Fibroblast of lung (primary cell): ENCODE measurements at regions not wholly inside any gene's neighbourhood (a gene's known extent, or its start where the extent isn't known, plus 50 kb on each side); places are given as distances from the start of the nearest gene placed in this dataset.

Experiments
- DNase-seq, 2 donors: peaks; one replicate each; pipeline versions ENCODE4 v3.0.0 to v3.0.0-alpha.2; 2010; ENCODE audit warnings: low read depth in 2 of 2
- H2AFZ ChIP-seq: 2 replicates; pipeline ENCODE4 v1.5.1; 2012; ENCODE audit warnings: low read length, control low read depth, inconsistent platforms
- H3K27ac ChIP-seq: 2 replicates; pipeline ENCODE4 v1.5.1; 2011; ENCODE audit warnings: low read length, control low read depth; ENCODE audit not compliant: insufficient read depth
- H3K27me3 ChIP-seq: 2 replicates; pipeline ENCODE4 v1.5.1; 2011; ENCODE audit warnings: mild to moderate bottlenecking, low read length; ENCODE audit not compliant: control insufficient read depth, insufficient read depth
- H3K36me3 ChIP-seq: 2 replicates; pipeline ENCODE4 v1.5.1; 2011; ENCODE audit warnings: low read length; ENCODE audit not compliant: control insufficient read depth, insufficient read depth
- H3K4me1 ChIP-seq: 2 replicates; pipeline ENCODE4 v1.5.1; 2011; ENCODE audit warnings: low read length; ENCODE audit not compliant: control insufficient read depth, insufficient read depth; ENCODE audit errors: extremely low read depth
- H3K4me2 ChIP-seq: 2 replicates; pipeline ENCODE4 v1.5.1; 2011; ENCODE audit warnings: low read length, control low read depth; ENCODE audit not compliant: insufficient read depth; ENCODE audit errors: extremely low read depth
- H3K4me3 ChIP-seq, 4 experiments: fragments of 200-600 bp in 1 of 4; sonication (generic) in 1 of 4; replicated peaks in 1 of 4; 2 replicates each; pipeline ENCODE4 v1.5.1; 2011 to 2016; ENCODE audit warnings: low read length in 4 of 4, low read depth in 3 of 4, mild to moderate bottlenecking in 3 of 4, control low read depth in 2 of 4, inconsistent platforms in 1 of 4, mixed read lengths in 1 of 4; ENCODE audit not compliant: insufficient read depth in 1 of 4; ENCODE audit errors: control extremely low read depth in 1 of 4
- H3K79me2 ChIP-seq: 2 replicates; pipeline ENCODE4 v1.5.1; 2012; ENCODE audit warnings: mild to moderate bottlenecking, low read length, inconsistent platforms; ENCODE audit not compliant: control insufficient read depth, insufficient read depth
- H3K9ac ChIP-seq: 2 replicates; pipeline ENCODE4 v1.5.1; 2011; ENCODE audit warnings: mild to moderate bottlenecking, low read length, control low read depth; ENCODE audit not compliant: insufficient read depth
- H3K9me3 ChIP-seq: 2 replicates; pipeline ENCODE4 v1.5.1; 2012; ENCODE audit warnings: low read depth, low read length; ENCODE audit not compliant: control insufficient read depth, insufficient read depth
- H4K20me1 ChIP-seq: 2 replicates; pipeline ENCODE4 v1.5.1; 2011; ENCODE audit warnings: low read length; ENCODE audit not compliant: control insufficient read depth, insufficient read depth; ENCODE audit errors: extremely low read depth
- CTCF ChIP-seq, 2 donors: IDR thresholded peaks in 1 of 2; conservative IDR thresholded peaks in 1 of 2; 1 replicate in 1 of 2; 2 replicates in 1 of 2; pipeline ENCODE4 v1.5.1; 2011 to 2012; ENCODE audit warnings: low read length in 2 of 2, control low read depth in 1 of 2, inconsistent platforms in 1 of 2, low read depth in 1 of 2, mild to moderate bottlenecking in 1 of 2
- EZH2 ChIP-seq: IDR thresholded peaks from 2 replicates; pipeline ENCODE4 v1.5.1; 2012; ENCODE audit warnings: low read length, control low read depth, mild to moderate bottlenecking; ENCODE audit errors: missing control alignments

GRCh38 chr19:28322945-28323344 lies 890.0 kb downstream of the UQCRFS1 start:
- Histone ChIP-seq H3K27ac (no peak overlapping the region), H4K20me1 (no peaks in the 10 kb centered on the region), H3K4me1 (no peaks in the 10 kb centered on the region), H3K9ac (no peak overlapping the region), H3K4me3 (no peak overlapping the region), H3K9me3 (no peaks in the 10 kb centered on the region), H3K27me3 (no peaks in the 10 kb centered on the region), H2AFZ (no peak overlapping the region), H3K36me3 (no peaks in the 10 kb centered on the region), H3K79me2 (no peaks in the 10 kb centered on the region), H3K4me2 (no peak overlapping the region)
- no peak for DNase-seq
- TF ChIP-seq CTCF (conservative IDR thresholded peaks at IDR 0.05 in 1 of 2, IDR thresholded peaks at IDR 0.05 in 1 of 2; ENCODE audit: low read depth in 1 of 2, low read length in 2 of 2), result no peak
- TF ChIP-seq EZH2, result no peak

DNA sequence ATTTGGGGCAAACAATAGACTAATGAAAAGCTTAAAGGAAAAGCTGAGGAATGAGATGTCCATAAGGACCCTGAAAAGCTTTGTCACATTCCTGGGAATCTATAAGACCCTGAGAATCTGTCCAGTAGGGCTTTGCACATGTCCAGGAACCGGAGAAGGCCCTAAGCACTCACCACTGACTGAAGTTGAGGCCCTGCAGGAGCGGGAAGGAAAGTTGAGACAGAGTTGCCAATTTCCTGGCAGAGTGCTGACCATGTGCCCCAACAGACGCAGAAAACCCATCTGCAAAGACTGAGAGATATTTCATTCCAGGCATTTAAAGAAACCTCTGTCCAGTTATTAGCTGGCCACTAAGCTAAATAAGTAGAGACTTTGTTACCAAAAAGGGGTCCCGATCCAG lies 890.5 kb downstream of the UQCRFS1 start:
- Histone ChIP-seq H3K4me3 (no peak overlapping the region), H3K4me2 (no peak overlapping the region), H3K36me3 (no peaks in the 10 kb centered on the region), H3K4me1 (no peaks in the 10 kb centered on the region), H3K9me3 (no peaks in the 10 kb centered on the region), H3K27me3 (no peaks in the 10 kb centered on the region), H3K27ac (no peak overlapping the region), H3K9ac (no peak overlapping the region), H2AFZ (no peak overlapping the region), H3K79me2 (no peaks in the 10 kb centered on the region), H4K20me1 (no peaks in the 10 kb centered on the region)
- no peak for TF ChIP-seq CTCF (conservative IDR thresholded peaks at IDR 0.05 in 1 of 2, IDR thresholded peaks at IDR 0.05 in 1 of 2; ENCODE audit: low read depth in 1 of 2, low read length in 2 of 2)
- no peak for TF ChIP-seq EZH2
- no peak for DNase-seq

DNA sequence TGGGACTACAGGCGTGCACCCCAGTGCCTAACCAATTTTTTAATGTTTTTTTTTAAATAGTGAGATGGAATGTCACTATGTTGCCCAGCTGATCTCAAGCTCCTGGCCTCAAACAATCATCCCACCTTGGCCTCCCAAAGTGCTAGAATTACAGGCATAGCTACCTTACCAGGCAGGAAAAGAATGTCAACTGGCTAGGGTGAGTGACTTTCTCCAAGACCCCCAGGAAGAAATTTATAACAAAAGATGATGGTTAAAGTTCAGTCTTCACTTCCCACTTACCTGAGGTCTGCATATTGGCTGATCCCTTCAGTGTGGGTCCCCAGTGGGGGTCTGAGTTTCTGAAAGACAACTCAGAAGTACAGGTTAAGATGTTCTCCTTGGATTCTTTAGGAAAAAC lies 893.0 kb downstream of the UQCRFS1 start:
- no peaks in the 10 kb centered on the region for H3K27me3 ChIP-seq
- no peaks in the 10 kb centered on the region for H4K20me1 ChIP-seq
- H3K4me1 ChIP-seq, result no peaks in the 10 kb centered on the region
- no peak for DNase-seq
- H3K9ac ChIP-seq, result no peak overlapping the region
- H3K4me2 ChIP-seq, result no peak overlapping the region
- H3K4me3 ChIP-seq, result no peak overlapping the region
- TF ChIP-seq CTCF (conservative IDR thresholded peaks at IDR 0.05 in 1 of 2, IDR thresholded peaks at IDR 0.05 in 1 of 2; ENCODE audit: low read depth in 1 of 2, low read length in 2 of 2) (no peak), EZH2 (no peak)
- no peak overlapping the region for H2AFZ ChIP-seq
- H3K27ac ChIP-seq, result no peak overlapping the region
- no peaks in the 10 kb centered on the region for H3K36me3 ChIP-seq
- H3K9me3 ChIP-seq, result no peaks in the 10 kb centered on the region
- H3K79me2 ChIP-seq, result no peaks in the 10 kb centered on the region
